ENCODE measurements at regions not wholly inside any gene's neighbourhood (a gene's known extent, or its start where the extent isn't known, plus 50 kb on each side); places are given as distances from the start of the nearest gene placed in this dataset.

DNA sequence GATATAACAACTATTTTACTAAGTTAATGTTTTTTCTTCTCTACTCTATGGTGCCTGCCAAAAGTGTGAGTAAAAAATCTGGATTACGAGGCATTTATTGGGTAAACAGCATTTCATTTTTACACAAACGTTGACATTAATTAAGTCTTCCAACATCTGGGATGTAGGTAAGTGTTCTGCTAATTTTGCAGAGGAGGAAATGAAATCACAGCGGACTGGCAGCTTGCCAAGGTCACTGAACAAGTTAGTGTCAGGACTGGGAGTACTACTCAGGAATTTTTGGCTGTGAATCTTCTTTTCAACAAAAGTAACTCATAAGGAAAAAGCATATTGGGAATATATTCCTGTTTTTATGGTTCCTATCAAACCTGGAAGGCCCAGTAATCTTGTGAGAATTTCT lies 612.1 kb upstream of the FZD8 start:
- FAIRE-seq, result no peak
- intact Hi-C loops (cut with DNase I), result no loop called here
- DNase-seq, result peak in 4 of 6 donors; percentile 31 to 71 (median 42)
- no peaks in the 10 kb centered on the region for H3K4me1 ChIP-seq
- TF ChIP-seq, protein P1, sequence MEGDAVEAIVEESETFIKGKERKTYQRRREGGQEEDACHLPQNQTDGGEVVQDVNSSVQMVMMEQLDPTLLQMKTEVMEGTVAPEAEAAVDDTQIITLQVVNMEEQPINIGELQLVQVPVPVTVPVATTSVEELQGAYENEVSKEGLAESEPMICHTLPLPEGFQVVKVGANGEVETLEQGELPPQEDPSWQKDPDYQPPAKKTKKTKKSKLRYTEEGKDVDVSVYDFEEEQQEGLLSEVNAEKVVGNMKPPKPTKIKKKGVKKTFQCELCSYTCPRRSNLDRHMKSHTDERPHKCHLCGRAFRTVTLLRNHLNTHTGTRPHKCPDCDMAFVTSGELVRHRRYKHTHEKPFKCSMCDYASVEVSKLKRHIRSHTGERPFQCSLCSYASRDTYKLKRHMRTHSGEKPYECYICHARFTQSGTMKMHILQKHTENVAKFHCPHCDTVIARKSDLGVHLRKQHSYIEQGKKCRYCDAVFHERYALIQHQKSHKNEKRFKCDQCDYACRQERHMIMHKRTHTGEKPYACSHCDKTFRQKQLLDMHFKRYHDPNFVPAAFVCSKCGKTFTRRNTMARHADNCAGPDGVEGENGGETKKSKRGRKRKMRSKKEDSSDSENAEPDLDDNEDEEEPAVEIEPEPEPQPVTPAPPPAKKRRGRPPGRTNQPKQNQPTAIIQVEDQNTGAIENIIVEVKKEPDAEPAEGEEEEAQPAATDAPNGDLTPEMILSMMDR (IDR thresholded peaks at IDR 0.05), result no peak
- no peaks in the 10 kb centered on the region for H3K27me3 ChIP-seq
- no peak overlapping the region for H3K4me3 ChIP-seq
- WGBS, 2 donors, result 11 to 21% methylated on average over 3 of the region's 3 CpGs
- H3K27ac ChIP-seq, result no peak overlapping the region
- H3K9me3 ChIP-seq, result no peaks in the 10 kb centered on the region
- ATAC-seq, result no peak
- no peaks in the 10 kb centered on the region for H3K36me3 ChIP-seq

DNA sequence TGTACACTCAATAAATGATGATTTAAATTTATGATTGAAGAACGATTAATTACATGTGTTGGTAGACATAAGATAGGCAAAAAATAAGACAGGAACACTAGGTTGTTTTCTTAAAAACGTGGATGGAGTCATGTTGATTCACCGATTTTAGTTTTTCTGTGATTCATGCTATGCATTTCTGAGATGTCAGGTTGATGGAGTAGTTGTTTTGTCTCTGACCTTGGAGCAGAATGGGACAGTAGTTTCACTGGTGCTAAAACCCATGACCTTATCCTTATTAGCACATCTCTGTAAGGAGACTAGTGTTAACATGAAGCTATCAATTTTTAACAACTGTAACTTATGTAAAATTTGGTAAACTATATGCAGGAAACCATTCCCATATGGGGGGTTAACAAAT lies 611.6 kb upstream of the FZD8 start:
- H3K9me3 ChIP-seq, result no peaks in the 10 kb centered on the region
- no peaks in the 10 kb centered on the region for H3K27me3 ChIP-seq
- no peaks in the 10 kb centered on the region for H3K4me1 ChIP-seq
- TF ChIP-seq, protein P1 (IDR thresholded peaks at IDR 0.05), result no peak
- FAIRE-seq (no peak), DNase-seq (no peak), ATAC-seq (no peak)
- intact Hi-C loops (cut with DNase I), result no loop called here
- H3K4me3 ChIP-seq, result no peak overlapping the region
- no peak overlapping the region for H3K27ac ChIP-seq
- no peaks in the 10 kb centered on the region for H3K36me3 ChIP-seq
- 50 to 71% methylated on average over 3 of the region's 3 CpGs for WGBS, 2 donors

DNA sequence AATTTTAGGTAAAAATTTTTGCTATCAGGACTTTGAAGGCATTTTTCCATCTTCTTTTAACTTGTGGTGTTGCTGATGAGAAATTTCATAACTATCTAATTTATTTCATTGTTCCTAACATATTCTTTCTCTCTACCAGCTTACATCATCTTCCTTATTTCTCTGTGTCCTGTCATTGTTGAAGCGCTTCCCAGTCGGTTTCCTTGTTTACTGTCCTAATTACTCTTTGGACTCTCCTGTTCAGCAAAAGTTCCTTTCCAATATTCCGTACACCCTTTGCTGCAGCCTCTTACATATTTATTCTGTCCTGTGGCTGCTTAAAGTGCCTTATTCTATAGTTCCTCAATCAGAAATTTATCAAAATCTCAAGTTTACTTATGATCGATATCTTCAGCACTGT lies 609.0 kb upstream of the FZD8 start:
- FAIRE-seq (no peak), DNase-seq (no peak), ATAC-seq (no peak)
- Histone ChIP-seq H3K4me1 (no peaks in the 10 kb centered on the region), H3K27ac (no peak overlapping the region), H3K27me3 (no peaks in the 10 kb centered on the region), H3K4me3 (no peak overlapping the region), H3K36me3 (no peaks in the 10 kb centered on the region), H3K9me3 (no peaks in the 10 kb centered on the region)
- intact Hi-C loops (cut with DNase I), result no loop called here
- TF ChIP-seq, protein P1 (IDR thresholded peaks at IDR 0.05), result no peak
- 55 to 62% methylated on average over 4 of the region's 4 CpGs for WGBS, 2 donors

DNA sequence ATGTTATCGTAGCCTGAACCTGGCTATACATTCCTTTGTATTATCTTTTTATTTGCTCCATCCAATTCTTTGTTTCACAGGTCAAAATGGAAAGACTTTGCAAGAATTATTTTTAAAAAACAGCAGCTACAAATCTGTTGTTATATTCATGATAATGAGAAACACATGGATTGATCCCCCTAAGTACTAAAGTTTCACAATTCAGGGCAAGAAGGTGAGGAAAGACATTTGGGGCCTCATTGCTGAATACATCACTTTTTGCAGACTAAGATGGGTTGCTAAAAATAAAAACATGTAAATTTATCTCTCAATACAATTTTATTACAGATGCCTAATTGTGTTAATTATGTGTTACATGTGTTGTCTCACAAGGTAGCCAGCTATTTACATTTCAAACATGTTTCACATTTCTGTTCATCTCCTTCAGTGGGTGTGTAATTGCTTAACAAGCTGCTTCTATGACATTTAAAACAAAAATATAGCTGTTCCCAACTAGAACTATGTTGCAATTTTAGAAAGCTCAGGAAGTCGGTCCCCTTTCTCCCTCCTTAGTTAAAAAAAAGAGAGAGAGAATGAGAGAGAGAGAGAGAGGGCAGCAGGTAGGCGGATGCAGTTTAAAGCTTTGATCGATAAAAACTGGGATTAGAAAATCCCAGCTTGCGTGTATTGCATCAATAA lies 606.3 kb upstream of the FZD8 start:
- no peak for DNase-seq
- H3K9me3 ChIP-seq, result no peaks in the 10 kb centered on the region
- intact Hi-C loops (cut with DNase I), result no loop called here
- TF ChIP-seq, protein P1 (IDR thresholded peaks at IDR 0.05), result no peak
- H3K27ac ChIP-seq, result no peak overlapping the region
- no peak overlapping the region for H3K4me3 ChIP-seq
- H3K4me1 ChIP-seq, result no peaks in the 10 kb centered on the region
- 72 to 79% methylated on average over 5 of the region's 5 CpGs for WGBS, 2 donors
- H3K36me3 ChIP-seq, result no peaks in the 10 kb centered on the region
- FAIRE-seq, result no peak
- ATAC-seq, result no peak
- H3K27me3 ChIP-seq, result no peaks in the 10 kb centered on the region

DNA sequence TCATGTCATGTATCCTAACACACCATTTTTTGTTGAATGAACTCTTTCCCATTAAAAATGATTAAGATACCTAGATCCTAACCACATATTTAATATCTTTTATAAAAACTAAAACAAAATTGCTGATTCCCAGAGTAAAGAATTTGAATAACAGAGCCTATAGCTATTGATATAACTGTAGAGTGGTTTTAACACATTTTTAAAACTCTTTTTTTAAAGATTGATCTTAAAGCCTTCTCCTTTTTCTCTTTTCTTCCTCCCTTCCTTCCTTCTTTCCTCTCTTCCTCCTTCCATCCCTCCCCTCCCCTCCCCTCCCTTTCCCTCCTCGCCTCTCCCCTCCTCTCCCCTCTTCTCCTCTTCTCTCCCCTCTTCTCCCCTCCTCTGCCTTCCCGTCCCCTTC lies 605.4 kb upstream of the FZD8 start:
- Histone ChIP-seq H3K4me3 (no peak overlapping the region), H3K27me3 (no peaks in the 10 kb centered on the region), H3K27ac (no peak overlapping the region), H3K36me3 (no peaks in the 10 kb centered on the region), H3K9me3 (no peaks in the 10 kb centered on the region), H3K4me1 (no peaks in the 10 kb centered on the region)
- no peak for DNase-seq
- ATAC-seq, result no peak
- FAIRE-seq, result no peak
- intact Hi-C loops (cut with DNase I), result no loop called here
- WGBS, 2 donors, result 59 to 67% methylated on average over 2 of the region's 2 CpGs
- TF ChIP-seq, protein P1 (IDR thresholded peaks at IDR 0.05), result no peak
